OCI-LY7 (cell line): ENCODE measurements at regions not wholly inside any gene's neighbourhood (a gene's known extent, or its start where the extent isn't known, plus 50 kb on each side); places are given as distances from the start of the nearest gene placed in this dataset.

Source experiments
- BruUV-seq: library from RNA; stranded (reverse); fragments of 400-500 nt; replicated peaks from 2 replicates; lab custom pipeline; 2021; lab: Mats Ljungman, UMichigan
- CTCF ChIA-PET: fragments of 300-600 bp; sonication (Branson Sonifier 250); formaldehyde crosslinking; loops from one replicate; lab custom pipeline; 2022; ENCODE audit warnings: antibody characterized with exemption; ENCODE audit not compliant: unreplicated experiment; lab: Charles Lee
- POLR2A ChIA-PET: fragments of 300-600 bp; sonication (Branson Sonifier 250); formaldehyde crosslinking; loops from one replicate; lab custom pipeline; 2022; ENCODE audit warnings: antibody characterized with exemption; lab: Charles Lee
- DNase-seq: peaks from one replicate; pipeline ENCODE4 v3.0.0-alpha.2; 2015; ENCODE audit warnings: low spot score
- H2AFZ ChIP-seq: fragments of 200-600 bp; sonication (generic), shearing (Covaris generic); 2 replicates; pipeline ENCODE4 v1.6.1; 2014; ENCODE audit warnings: mild to moderate bottlenecking, antibody characterized with exemption, low read length, moderate library complexity
- H3K27ac ChIP-seq: fragments of 200-600 bp; sonication (generic); 2 replicates; pipeline ENCODE4 v1.5.1; 2014; ENCODE audit warnings: mixed run types, low read depth, mild to moderate bottlenecking, moderate library complexity, low read length, inconsistent platforms; ENCODE audit not compliant: poor library complexity, severe bottlenecking
- H3K36me3 ChIP-seq: fragments of 200-600 bp; sonication (generic); 2 replicates; pipeline ENCODE4 v1.6.1; 2014; ENCODE audit warnings: mild to moderate bottlenecking, antibody characterized with exemption, low read length, moderate library complexity, mixed read lengths; ENCODE audit not compliant: insufficient read depth
- H3K4me1 ChIP-seq: fragments of 200-600 bp; sonication (generic); 2 replicates; pipeline ENCODE4 v1.5.1; 2014; ENCODE audit warnings: mild to moderate bottlenecking, low read length; ENCODE audit not compliant: insufficient read depth, poor library complexity, severe bottlenecking
- H3K4me2 ChIP-seq: fragments of 200-600 bp; sonication (generic); 2 replicates; pipeline ENCODE4 v1.6.1; 2014; ENCODE audit warnings: mild to moderate bottlenecking, low read length
- H3K4me3 ChIP-seq: fragments of 200-600 bp; sonication (generic); 2 replicates; pipeline ENCODE4 v1.5.1; 2014; ENCODE audit warnings: mild to moderate bottlenecking, low read depth, low read length; ENCODE audit not compliant: poor library complexity, severe bottlenecking
- H3K79me2 ChIP-seq: fragments of 200-600 bp; sonication (generic); 2 replicates; pipeline ENCODE4 v1.6.1; 2016; ENCODE audit warnings: low read depth, mild to moderate bottlenecking, low read length, moderate library complexity, mixed read lengths; ENCODE audit not compliant: insufficient read depth
- H3K9me2 ChIP-seq: fragments of 200-600 bp; sonication (generic); 2 replicates; pipeline ENCODE4 v1.6.1; 2016; ENCODE audit warnings: mild to moderate bottlenecking, low read length, mixed read lengths; ENCODE audit not compliant: insufficient read depth
- H3K9me3 ChIP-seq: fragments of 200-600 bp; sonication (generic); 2 replicates; pipeline ENCODE4 v1.6.1; 2014; ENCODE audit warnings: mild to moderate bottlenecking, mixed run types, low read length, mixed read lengths
- H4K20me1 ChIP-seq: fragments of 200-600 bp; sonication (generic); 2 replicates; pipeline ENCODE4 v1.6.1; 2014; ENCODE audit warnings: mild to moderate bottlenecking, antibody characterized with exemption, low read length, moderate library complexity, mixed read lengths; ENCODE audit not compliant: insufficient read depth
- CTCF ChIP-seq: fragments of 200-600 bp; sonication (generic); conservative IDR thresholded peaks from 2 replicates; pipeline ENCODE4 v1.5.1; 2014; ENCODE audit warnings: mild to moderate bottlenecking, antibody characterized with exemption, low read length, moderate library complexity, mixed read lengths
- EZH2phosphoT487 ChIP-seq: fragments of 200-600 bp; sonication (generic); IDR thresholded peaks from 2 replicates; pipeline ENCODE4 v1.6.1; 2018; ENCODE audit warnings: low read depth, borderline replicate concordance, mild to moderate bottlenecking, mixed run types, antibody characterized with exemption, low read length, moderate library complexity, mixed read lengths
- intact Hi-C: fragments of 100-400 bp; cut with micrococcal nuclease; formaldehyde crosslinking; loops from one replicate; pipeline ENCODE4 v1.10.0; 2022; ENCODE audit not compliant: unreplicated experiment

GRCh38 chr7:446289-446935 is 73.2 kb downstream of the PDGFA start:
- ChIA-PET CTCF (no interaction called here), POLR2A (no interaction called here)
- Histone ChIP-seq H3K4me2 (no peak overlapping the region), H3K36me3 (no peaks in the 10 kb centered on the region), H3K4me1 (no peaks in the 10 kb centered on the region), H3K9me3 (no peaks in the 10 kb centered on the region), H3K27ac (no peak overlapping the region), H3K79me2 (no peaks in the 10 kb centered on the region), H4K20me1 (no peaks in the 10 kb centered on the region), H2AFZ (no peak overlapping the region), H3K4me3 (no peak overlapping the region), H3K9me2 (no peaks in the 10 kb centered on the region)
- no peak for DNase-seq
- intact Hi-C loops, result no loop called here
- no peak for TF ChIP-seq EZH2phosphoT487
- TF ChIP-seq CTCF, result no peak
- BruUV-seq, result no TSS peak
